Transverse colon (tissue), 4 donors: ENCODE measurements at regions not wholly inside any gene's neighbourhood (a gene's known extent, or its start where the extent isn't known, plus 50 kb on each side); places are given as distances from the start of the nearest gene placed in this dataset.

ENCODE experiments used
- DNase-seq: peaks from one replicate; pipeline ENCODE4 v3.0.0-alpha.2; 2019
- H3K27ac ChIP-seq, 4 donors: fragments of 200-600 bp; sonication (generic); 2 replicates each; pipeline ENCODE4 v1.5.1; 2016 to 2018; ENCODE audit warnings: inconsistent platforms in 4 of 4
- H3K27me3 ChIP-seq: fragments of 200-600 bp; sonication (generic); 2 replicates; pipeline ENCODE4 v1.5.1; 2017; ENCODE audit warnings: inconsistent platforms
- H3K36me3 ChIP-seq, 4 donors: fragments of 200-600 bp; sonication (generic); 2 replicates each; pipeline ENCODE4 v1.5.1; 2017 to 2019; ENCODE audit warnings: inconsistent platforms in 4 of 4
- H3K4me1 ChIP-seq, 4 donors: fragments of 200-600 bp; sonication (generic); 2 replicates each; pipeline ENCODE4 v1.5.1; 2017 to 2020; ENCODE audit warnings: inconsistent platforms in 4 of 4
- H3K4me3 ChIP-seq, 4 donors: fragments of 200-600 bp; sonication (generic); 1 replicate in 1 of 4; 2 replicates in 3 of 4; pipeline versions ENCODE4 v1.5.1 to v1.6.1; 2017 to 2019; ENCODE audit warnings: inconsistent platforms in 4 of 4
- H3K9me3 ChIP-seq, 2 donors: fragments of 200-600 bp; sonication (generic); 2 replicates each; pipeline ENCODE4 v1.5.1; 2017 to 2019; ENCODE audit warnings: inconsistent platforms in 2 of 2
- EP300 ChIP-seq: sonication (generic); formaldehyde crosslinking; IDR thresholded peaks from one replicate; pipeline ENCODE4 v1.6.1; 2017; ENCODE audit warnings: antibody characterized with exemption, low read depth
- POLR2A ChIP-seq: fragments of 450-650 bp; IDR thresholded peaks from one replicate; pipeline ENCODE4 v1.6.1; 2016; ENCODE audit warnings: antibody characterized with exemption, mild to moderate bottlenecking, moderate library complexity
- POLR2AphosphoS5 ChIP-seq, 3 donors: sonication (generic); formaldehyde crosslinking; IDR thresholded peaks; one replicate each; pipeline ENCODE4 v1.6.1; 2016; ENCODE audit warnings: antibody characterized with exemption in 3 of 3
- WGBS, 2 donors: methylation state at CpG; one replicate each; pipeline ENCODE4 v1.1.5; 2018; ENCODE audit warnings: low coverage in 1 of 2; 5-methylcytosine and 5-hydroxymethylcytosine counted together
- in situ Hi-C, 4 donors: fragments of 200-750 bp; cut with MboI; loops; one replicate each; pipeline versions ENCODE4 v1.15.0 to v1.15.1; 2017; ENCODE audit warnings: low sequenced_read_pairs in 3 of 4, low pct_ligation_motif_present in 1 of 4, low pct_unique_long_range_greater_than_20kb in 1 of 4
- intact Hi-C: fragments of 100-400 bp; cut with DNase I; formaldehyde crosslinking; loops from one replicate; pipeline ENCODE4 v1.15.1; 2023; ENCODE audit warnings: low total_unique reads
- TF ChIP-seq, protein P1 (sequence below), 5 experiments: fragments of 200-600 bp in 3 of 5; fragments of 450-650 bp in 2 of 5; sonication (generic) in 3 of 5; IDR thresholded peaks; 1 replicate in 2 of 5; 2 replicates in 3 of 5; pipeline ENCODE4 v1.5.1; 2016 to 2017; ENCODE audit warnings: antibody characterized with exemption in 5 of 5, inconsistent platforms in 3 of 5, mild to moderate bottlenecking in 2 of 5, moderate library complexity in 1 of 5

DNA sequence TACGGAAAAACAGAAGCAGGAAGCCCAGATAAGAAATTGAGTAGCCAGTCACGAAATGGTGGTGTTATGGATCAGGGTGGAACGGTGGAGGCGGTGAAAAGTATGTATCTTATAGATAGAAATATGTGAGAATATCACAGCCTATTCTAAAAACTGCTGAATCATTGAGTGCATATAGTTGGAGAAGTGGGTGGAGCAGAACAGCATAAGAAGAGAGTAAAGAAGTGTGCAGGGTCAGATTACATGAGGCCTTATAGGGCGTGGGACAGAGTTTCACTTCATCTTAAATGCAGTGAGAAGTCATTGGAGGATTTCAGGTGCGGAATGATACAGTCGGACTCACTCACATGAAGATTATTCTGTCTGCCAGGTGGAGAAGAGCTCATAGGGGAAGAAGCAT is 293.1 kb downstream of the TRIML1 start:
- in situ Hi-C loops: no loop called here
- Histone ChIP-seq H3K36me3 (no peaks in the 10 kb centered on the region), H3K27ac (no peak overlapping the region), H3K9me3 (no peaks in the 10 kb centered on the region), H3K27me3 (no peaks in the 10 kb centered on the region), H3K4me1 (no peaks in the 10 kb centered on the region), H3K4me3 (no peak overlapping the region)
- no peak for DNase-seq
- no peak for TF ChIP-seq EP300
- TF ChIP-seq, protein P1, sequence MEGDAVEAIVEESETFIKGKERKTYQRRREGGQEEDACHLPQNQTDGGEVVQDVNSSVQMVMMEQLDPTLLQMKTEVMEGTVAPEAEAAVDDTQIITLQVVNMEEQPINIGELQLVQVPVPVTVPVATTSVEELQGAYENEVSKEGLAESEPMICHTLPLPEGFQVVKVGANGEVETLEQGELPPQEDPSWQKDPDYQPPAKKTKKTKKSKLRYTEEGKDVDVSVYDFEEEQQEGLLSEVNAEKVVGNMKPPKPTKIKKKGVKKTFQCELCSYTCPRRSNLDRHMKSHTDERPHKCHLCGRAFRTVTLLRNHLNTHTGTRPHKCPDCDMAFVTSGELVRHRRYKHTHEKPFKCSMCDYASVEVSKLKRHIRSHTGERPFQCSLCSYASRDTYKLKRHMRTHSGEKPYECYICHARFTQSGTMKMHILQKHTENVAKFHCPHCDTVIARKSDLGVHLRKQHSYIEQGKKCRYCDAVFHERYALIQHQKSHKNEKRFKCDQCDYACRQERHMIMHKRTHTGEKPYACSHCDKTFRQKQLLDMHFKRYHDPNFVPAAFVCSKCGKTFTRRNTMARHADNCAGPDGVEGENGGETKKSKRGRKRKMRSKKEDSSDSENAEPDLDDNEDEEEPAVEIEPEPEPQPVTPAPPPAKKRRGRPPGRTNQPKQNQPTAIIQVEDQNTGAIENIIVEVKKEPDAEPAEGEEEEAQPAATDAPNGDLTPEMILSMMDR (IDR thresholded peaks at IDR 0.05): no peak
- no peak for TF ChIP-seq POLR2AphosphoS5 (IDR thresholded peaks at IDR 0.05)
- no peak for TF ChIP-seq POLR2A
- intact Hi-C loops: no loop called here
- WGBS, 2 donors: 78 to 82% methylated on average over 4 to 7 of the region's 7 CpGs

DNA sequence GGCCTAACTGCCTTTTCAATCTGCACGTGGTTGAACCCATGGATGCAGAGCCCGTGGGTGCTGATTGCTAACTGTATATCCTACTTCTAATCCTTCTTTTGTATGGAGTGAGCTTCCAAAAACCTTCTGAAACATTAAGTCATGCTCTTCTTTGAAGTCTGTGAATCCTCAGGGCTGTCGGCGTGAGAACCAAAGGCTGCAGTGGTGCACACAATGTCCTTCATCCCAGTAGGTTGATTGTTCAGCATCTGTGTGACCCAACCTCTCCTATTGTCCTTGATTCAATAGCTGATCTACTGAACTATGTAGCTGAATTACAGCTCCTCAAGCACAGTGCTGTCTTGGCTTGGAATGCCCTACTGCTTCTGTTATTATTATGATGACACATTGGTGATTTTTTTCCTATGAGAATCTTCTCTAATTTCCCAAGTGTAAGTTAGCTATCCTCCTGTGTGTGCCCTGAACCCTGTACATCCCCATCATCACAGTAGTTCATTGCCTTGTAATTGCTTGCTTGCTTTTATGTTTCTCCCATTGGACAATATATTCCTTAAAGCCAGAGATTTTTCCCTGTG is 294.6 kb downstream of the TRIML1 start:
- intact Hi-C loops (no loop called here), in situ Hi-C loops (no loop called here)
- no peak overlapping the region for H3K4me3 ChIP-seq
- TF ChIP-seq POLR2A: no peak
- TF ChIP-seq POLR2AphosphoS5 (IDR thresholded peaks at IDR 0.05): no peak
- no peak for TF ChIP-seq EP300
- TF ChIP-seq, protein P1 (IDR thresholded peaks at IDR 0.05): no peak
- no peaks in the 10 kb centered on the region for H3K4me1 ChIP-seq
- no peaks in the 10 kb centered on the region for H3K9me3 ChIP-seq
- no peaks in the 10 kb centered on the region for H3K36me3 ChIP-seq
- 84 to 100% methylated on average over 2 to 4 of the region's 4 CpGs for WGBS, 2 donors
- H3K27ac ChIP-seq: no peak overlapping the region
- no peaks in the 10 kb centered on the region for H3K27me3 ChIP-seq
- no peak for DNase-seq

DNA sequence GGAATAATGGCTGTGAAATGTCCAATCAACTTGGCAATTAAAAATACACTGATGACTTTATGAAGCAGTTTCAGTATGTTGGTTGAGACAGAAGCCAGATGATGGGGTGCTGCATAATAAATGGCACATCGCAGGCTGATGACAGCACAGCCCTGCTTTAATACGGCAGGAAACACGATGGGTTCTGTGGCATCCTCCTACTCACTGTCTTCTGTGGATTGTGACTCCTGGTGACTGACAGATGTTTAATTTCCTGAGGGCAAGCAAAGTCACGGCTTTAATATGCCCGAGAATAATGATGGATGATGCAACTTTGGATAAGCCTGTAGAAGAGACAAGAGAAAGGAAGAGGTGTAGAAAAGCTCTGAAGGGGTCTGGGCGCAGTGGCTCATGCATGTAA is 295.4 kb downstream of the TRIML1 start:
- in situ Hi-C loops (no loop called here), intact Hi-C loops (no loop called here)
- DNase-seq: no peak
- Histone ChIP-seq H3K36me3 (no peaks in the 10 kb centered on the region), H3K4me3 (no peak overlapping the region), H3K4me1 (no peaks in the 10 kb centered on the region), H3K27ac (no peak overlapping the region), H3K9me3 (no peaks in the 10 kb centered on the region), H3K27me3 (no peaks in the 10 kb centered on the region)
- no peak for TF ChIP-seq POLR2A
- no peak for TF ChIP-seq POLR2AphosphoS5 (IDR thresholded peaks at IDR 0.05)
- no peak for TF ChIP-seq EP300
- TF ChIP-seq, protein P1 (IDR thresholded peaks at IDR 0.05): no peak
- 44 to 69% methylated on average over 3 to 6 of the region's 6 CpGs for WGBS, 2 donors

DNA sequence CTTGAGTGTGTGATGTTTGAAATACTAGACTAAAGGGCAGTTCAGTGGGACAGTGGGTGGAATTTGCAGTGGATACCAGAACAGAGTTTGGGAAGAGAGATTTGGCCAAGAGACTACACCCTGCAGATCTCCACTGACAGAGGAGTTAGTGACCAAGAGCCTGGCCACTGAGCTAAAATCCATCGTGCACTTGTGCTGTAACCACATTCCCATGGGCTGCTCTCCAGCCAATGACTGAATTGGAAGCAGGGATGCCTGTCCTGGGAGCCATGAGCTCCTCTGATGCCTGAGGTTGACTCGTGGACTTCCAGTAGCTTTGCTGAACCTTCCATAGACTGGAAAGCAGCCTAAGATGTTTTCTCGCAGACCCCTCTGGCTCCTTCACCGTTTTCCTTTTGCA is 296.1 kb downstream of the TRIML1 start:
- 60 to 78% methylated on average over 1 to 4 of the region's 4 CpGs for WGBS, 2 donors
- no peak overlapping the region for H3K4me3 ChIP-seq
- no peaks in the 10 kb centered on the region for H3K36me3 ChIP-seq
- in situ Hi-C loops (no loop called here), intact Hi-C loops (no loop called here)
- H3K4me1 ChIP-seq: no peaks in the 10 kb centered on the region
- H3K27ac ChIP-seq: no peak overlapping the region
- no peak for DNase-seq
- no peaks in the 10 kb centered on the region for H3K9me3 ChIP-seq
- no peaks in the 10 kb centered on the region for H3K27me3 ChIP-seq
- TF ChIP-seq POLR2A (no peak), EP300 (no peak), POLR2AphosphoS5 (IDR thresholded peaks at IDR 0.05) (no peak)
- TF ChIP-seq, protein P1 (IDR thresholded peaks at IDR 0.05): no peak
